ENCODE measurements at regions not wholly inside any gene's neighbourhood (a gene's known extent, or its start where the extent isn't known, plus 50 kb on each side); places are given as distances from the start of the nearest gene placed in this dataset.

DNA sequence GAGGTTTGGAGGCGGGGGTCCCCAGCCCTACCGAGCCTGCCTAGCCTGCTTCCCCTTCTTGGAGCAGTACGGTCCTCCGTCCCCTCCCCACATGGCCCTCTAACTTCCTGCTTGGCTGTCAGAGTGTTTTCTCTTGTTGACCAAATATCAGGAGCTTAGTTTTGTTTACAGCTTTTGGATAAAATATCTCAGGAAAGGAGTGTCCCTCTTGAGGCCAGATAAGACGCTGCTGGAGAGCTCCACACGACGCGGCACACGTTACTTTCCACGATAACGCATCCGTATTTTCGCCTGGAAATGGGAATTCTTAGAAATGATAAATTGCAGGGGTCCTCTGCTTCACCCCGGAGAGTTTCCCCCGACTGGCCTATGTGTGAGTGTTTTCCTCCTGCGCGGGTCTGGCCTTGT is 182.9 kb downstream of the MAF start:
- no peak for DNase-seq
- in situ Hi-C loops (cut with MboI; ENCODE audit: low pct_unique_long_range_greater_than_20kb, low sequenced_read_pairs), result no loop called here

DNA sequence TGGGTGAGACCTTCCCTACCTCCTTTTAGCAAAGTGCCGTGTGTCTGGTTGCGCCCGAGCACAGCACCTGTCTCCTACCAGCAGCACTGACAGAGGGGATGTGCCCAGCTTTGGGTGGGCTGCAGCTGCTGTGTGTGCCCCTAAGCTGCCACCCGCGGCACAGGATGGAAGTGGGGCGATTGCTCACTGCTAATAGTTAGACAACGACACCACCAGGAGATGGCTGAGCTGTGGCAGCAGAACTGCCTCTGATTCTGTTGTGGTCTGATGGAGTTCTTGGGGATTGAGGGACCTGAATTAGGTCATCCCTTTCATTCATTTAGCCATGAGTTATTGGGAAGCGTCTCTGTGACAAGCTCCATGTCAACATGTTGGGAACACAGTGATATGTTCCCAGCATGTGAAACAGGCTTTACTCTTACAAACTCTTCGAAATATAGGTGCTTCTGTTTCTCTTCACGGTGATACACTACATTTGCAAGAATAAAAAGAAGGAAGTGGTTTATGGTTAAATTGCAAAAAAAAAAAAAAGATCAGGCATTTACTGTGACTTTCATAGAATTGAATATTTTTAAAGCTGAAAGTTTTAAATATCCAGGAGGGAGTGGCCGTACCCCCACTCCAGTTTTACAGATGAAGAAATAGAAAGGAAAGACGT is 184.4 kb downstream of the MAF start:
- in situ Hi-C loops (cut with MboI; ENCODE audit: low pct_unique_long_range_greater_than_20kb, low sequenced_read_pairs), result no loop called here
- no peak for DNase-seq

DNA sequence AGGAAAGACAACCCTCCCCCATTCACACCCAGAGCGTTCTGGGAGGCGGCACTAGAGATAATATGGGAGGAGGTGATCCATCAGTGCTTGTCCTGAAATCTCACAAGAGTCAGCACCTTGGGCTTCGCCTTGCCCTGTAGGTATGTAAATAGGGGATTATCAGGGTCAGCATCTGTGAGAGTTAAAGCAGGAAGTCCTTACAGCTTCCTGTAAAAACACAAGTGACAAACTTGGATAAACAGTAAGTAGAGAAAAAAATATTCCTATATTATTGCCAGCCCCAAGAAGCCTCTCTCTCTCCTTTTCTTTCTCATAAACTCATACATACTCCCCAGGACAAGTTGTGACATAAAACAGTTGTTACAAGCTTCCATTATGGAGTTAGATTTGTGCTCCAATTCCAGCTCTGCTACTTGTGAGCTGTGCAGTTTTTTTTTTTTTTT is 187.7 kb downstream of the MAF start:
- in situ Hi-C loops (cut with MboI; ENCODE audit: low pct_unique_long_range_greater_than_20kb, low sequenced_read_pairs), result no loop called here
- peak; percentile 9 for DNase-seq

DNA sequence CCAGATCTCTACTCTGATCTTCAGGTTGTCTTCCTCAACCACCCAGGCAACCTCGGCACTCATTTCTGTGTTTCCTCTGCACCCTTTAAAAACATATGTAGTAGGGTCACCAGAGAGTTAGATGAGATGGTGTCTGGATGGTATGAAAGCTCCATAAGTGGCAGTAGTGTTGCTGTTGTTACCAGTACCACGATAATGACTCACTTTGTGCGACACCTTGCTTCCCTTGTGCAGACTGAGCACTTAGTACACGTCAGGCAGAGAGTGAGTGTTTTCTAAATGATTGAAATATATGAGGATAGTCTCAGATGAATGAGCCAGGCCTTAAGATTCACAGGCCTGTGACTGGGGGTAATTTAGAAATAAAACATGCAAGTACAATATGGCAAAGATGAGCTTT is 188.7 kb downstream of the MAF start:
- in situ Hi-C loops (cut with MboI; ENCODE audit: low pct_unique_long_range_greater_than_20kb, low sequenced_read_pairs), result no loop called here
- no peak for DNase-seq

DNA sequence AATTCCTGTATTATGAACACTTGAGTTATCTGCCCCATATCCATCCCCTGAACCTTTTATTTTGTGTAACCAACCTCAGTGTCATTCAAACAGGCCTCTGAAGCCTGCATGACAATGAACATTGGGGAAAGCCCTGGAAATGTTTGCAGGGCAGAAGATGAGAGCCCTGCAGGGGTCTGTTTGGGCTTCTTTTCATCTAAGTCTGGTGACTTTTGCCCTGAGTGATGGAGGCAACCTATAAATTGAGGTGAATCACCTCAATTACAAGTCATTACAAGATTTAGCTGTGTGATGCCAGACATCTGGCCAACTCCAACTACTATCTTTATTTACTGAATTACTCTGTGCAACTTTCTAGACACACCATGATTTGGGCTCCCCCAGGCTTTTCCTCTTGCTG is 189.2 kb downstream of the MAF start:
- in situ Hi-C loops (cut with MboI; ENCODE audit: low pct_unique_long_range_greater_than_20kb, low sequenced_read_pairs), result no loop called here
- no peak for DNase-seq

DNA sequence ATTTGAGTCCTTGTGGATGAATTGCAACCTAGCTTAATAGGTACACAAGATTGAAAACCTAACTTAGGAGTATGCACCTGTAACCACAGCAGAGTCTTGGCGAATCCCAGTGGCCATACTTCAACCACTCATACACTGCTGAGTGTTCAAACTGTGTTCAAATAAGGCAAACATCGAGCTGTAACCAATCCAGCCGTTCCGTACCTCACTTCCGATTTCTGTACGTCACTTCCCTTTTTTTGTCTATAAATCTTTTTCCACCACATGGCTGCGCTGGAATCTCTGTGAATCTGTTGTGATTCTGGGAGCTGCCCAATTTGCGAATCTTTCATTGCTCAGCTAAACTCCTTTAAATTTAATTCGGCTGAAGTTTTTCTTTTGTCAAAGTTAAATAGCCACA is 190.6 kb downstream of the MAF start:
- in situ Hi-C loops (cut with MboI; ENCODE audit: low pct_unique_long_range_greater_than_20kb, low sequenced_read_pairs), result no loop called here
- DNase-seq, result peak; percentile 45

DNA sequence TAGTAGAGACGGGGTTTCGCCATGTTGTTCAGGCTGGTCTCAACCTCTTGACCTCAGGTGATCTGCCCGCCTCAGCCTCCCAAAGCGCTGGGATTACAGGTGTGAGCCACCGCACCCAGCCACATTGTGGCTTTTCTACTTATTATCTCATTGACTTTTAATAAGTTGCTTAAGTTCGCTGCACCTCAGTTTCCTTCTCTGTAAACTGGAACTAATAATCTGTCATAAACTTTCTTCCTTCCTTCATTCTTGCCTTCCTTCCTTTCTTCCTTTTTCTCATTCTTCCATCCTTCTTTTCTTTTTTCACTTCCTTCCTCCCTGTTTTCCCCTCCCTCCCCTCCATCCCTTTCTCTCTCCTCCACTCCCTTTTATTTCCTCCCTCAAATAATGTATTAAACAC is 192.2 kb downstream of the MAF start:
- DNase-seq, result no peak
- in situ Hi-C loops (cut with MboI; ENCODE audit: low pct_unique_long_range_greater_than_20kb, low sequenced_read_pairs), result no loop called here

DNA sequence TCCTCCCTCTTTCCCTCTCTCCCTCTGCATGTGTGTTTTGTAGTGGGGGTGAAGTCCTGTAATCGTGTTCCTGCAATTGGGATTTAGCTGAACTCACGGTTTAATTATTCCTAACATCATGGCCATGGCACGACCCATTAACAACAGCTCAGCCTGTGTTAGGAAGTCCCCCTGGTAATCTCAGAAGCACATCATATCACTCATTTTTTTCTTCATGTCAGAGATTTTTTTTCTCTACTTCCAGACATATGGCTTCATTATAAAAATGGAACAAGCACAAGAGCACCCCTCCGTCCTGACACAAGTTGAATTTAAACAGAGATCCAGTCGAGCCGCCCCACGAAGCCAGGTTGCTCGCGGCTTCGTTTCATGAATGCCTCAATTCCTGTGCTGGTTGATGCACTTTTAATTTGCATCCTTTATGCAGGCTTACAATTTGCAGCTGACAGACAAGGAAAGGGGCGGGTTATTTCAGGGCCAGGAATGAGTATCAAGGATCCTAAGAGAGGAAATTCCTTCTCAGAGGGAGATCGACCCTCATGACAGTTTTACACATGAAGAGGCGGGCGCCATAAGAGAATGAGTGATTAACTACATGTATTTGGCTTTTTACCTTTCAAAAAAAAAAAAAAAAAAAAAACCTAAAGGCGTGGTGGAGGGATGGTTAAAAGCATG is 192.9 kb downstream of the MAF start:
- no peak for DNase-seq
- in situ Hi-C loops (cut with MboI; ENCODE audit: low pct_unique_long_range_greater_than_20kb, low sequenced_read_pairs), result no loop called here

DNA sequence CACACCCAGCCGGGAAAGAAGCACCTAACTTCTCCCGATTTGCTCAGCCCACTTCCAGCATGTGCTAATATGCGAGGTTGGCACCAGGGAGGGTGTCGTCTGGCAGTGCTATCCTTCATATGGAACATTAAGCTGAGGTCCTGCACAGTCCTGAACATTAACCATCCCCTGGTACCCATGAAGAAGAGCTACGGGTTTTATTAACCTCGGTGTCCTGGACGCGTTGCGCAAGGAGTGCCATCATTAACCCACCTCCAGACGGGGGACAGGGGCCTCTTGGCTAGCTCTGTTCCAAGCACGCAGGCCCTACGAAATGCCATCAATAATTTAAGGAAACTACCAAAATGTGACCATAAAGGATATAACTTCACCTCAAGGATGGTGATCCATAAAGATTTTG is 193.5 kb downstream of the MAF start:
- no peak for DNase-seq
- in situ Hi-C loops (cut with MboI; ENCODE audit: low pct_unique_long_range_greater_than_20kb, low sequenced_read_pairs), result no loop called here

DNA sequence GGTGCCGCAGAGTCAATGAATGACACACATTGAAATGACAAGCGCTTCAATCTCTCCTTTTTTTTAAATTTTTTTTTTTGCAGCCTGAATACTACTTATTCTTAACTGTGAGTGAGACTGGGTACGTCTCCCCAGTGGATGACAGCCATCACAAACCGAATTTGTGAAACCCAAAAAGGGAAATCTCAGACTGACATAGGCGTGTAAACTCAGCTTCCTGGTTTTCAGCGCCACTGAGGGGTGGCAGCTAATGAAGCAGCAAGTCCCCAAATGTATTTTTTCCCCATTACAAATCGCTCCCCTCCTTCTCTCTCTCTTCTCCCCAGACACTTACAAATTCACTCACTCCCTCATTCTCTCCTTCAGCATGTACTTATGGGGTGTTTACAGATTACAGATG is 196.0 kb downstream of the MAF start:
- no peak for DNase-seq
- in situ Hi-C loops (cut with MboI; ENCODE audit: low pct_unique_long_range_greater_than_20kb, low sequenced_read_pairs), result no loop called here

DNA sequence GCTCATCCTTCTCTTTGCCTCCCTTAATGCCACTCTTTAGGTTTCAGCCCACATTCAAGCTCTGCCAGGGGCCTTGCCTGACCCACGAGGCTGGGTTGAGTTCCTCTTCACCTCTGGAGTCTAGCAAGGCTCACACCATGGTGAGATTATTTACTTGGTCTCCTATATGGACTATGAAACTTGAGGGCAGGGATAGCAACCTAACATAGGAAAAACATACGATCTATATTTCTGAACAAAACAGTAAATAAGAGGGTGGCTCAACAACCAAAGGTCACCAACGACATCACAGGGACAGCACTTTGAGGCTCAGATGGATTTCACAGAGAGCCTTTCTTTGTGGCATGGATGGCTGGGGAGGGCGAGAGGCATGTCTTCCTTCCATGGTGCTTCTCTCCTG is 197.0 kb downstream of the MAF start:
- in situ Hi-C loops (cut with MboI; ENCODE audit: low pct_unique_long_range_greater_than_20kb, low sequenced_read_pairs), result no loop called here
- no peak for DNase-seq

DNA sequence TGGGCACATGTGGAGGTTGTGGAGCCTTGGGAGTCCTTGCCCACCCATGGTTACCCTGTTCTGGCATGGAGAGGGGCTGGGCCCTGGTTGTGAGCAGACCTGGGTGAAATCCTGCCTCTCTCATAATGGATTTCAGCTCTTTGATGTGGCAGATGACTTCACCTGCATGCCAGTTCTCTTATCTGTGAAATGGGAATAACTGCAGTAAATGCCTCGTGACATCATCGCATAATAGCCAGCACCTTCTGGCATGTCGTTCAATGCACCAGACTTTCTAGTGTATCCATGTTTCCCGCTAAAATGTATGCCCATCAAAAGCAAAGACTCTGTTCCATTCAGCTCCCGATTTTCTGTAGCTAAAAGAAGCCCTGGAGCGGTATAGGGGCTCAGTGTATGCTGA is 197.6 kb downstream of the MAF start:
- in situ Hi-C loops (cut with MboI; ENCODE audit: low pct_unique_long_range_greater_than_20kb, low sequenced_read_pairs), result no loop called here
- no peak for DNase-seq

DNA sequence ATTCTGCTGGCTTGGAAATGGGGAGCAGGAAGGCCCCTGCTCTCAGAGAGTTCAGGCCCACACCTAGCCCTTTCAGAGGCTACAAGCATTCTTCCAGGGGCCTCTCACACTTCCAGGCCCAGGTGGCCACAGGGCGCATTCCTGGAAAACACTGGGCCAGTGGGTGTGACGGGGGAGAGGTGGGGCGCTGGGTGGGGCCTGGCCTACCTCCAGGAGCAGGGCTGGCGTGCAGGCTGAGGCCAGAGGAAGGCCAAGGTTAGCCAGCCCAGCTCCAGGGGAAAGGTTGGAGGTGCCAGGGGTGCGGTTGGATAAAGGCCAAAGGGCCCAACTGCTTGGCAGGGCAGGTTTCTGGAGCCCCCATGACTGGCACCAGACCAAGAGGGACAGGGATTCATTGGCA is 198.2 kb downstream of the MAF start:
- in situ Hi-C loops (cut with MboI; ENCODE audit: low pct_unique_long_range_greater_than_20kb, low sequenced_read_pairs), result no loop called here
- no peak for DNase-seq

DNA sequence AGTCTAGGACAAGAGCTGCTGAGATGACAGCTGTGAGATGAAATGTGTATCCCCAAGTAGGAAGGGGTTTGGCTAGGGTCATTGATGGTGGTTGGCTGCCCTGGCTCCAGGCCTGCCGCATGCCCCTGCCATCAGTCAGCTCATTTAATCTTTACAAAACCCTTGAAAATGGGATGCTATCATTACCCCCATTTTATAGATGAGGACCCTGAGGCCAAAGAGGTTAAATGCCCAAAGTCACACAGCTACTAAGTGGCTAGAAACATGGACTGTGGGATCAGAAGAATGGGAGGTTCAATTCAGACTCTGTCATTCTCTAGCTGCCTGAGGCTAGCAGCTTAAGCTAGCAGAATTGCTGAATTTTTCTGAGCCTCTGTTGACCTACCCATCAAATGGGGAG is 198.8 kb downstream of the MAF start:
- in situ Hi-C loops (cut with MboI; ENCODE audit: low pct_unique_long_range_greater_than_20kb, low sequenced_read_pairs), result no loop called here
- no peak for DNase-seq

DNA sequence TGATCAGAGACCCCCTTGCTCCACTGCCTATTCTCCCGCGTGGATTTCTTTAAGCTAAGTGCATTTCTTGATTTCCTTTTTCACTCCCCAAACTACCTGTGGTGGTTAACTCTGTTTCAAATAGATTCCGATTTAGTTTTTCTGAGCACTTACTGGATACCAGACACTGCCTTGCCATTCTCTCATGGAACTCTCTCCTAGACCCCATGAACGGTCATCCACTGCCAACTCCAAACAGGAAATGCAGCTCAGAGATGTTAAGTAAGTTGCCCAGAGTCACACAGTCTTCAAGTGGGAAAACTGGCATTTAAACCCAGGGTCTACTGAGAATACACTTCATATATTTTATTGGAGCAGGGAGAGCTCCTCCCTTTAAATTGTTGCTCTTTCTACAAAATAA is 199.4 kb downstream of the MAF start:
- in situ Hi-C loops (cut with MboI; ENCODE audit: low pct_unique_long_range_greater_than_20kb, low sequenced_read_pairs), result no loop called here
- DNase-seq, result no peak

DNA sequence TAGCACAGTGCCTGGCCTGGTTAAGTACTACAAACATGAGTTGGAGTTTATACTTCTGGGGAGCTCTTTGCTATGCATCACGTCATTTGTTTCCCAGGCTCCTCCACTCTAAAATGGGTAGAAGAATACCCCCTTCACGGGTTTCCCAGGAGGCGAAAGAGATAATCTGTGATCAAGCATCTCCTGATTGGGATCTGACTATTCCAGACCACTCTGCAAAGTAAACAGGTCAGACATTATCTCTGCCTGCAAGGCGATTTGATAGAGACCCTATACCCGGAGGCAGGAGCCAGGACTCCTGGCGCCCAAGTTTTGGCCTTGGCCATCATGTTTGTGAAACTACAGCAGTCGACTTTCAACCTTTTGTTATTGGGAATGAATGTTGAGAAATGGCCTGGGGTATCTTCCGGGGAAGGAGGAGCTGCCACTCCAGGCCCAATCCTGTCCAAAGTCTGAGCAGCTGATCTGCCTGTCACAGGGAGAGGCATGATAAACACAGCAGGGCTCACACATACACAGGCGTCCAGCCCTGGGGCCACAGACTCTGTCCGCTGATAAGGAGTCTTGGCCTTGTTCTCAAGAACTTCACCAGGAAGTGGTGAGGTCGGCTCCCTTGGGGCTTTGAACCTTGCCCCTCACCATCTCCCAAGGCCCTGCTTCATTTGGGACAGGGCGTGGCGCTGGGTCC is 199.9 kb downstream of the MAF start:
- DNase-seq, result no peak
- in situ Hi-C loops (cut with MboI; ENCODE audit: low pct_unique_long_range_greater_than_20kb, low sequenced_read_pairs), result no loop called here

DNA sequence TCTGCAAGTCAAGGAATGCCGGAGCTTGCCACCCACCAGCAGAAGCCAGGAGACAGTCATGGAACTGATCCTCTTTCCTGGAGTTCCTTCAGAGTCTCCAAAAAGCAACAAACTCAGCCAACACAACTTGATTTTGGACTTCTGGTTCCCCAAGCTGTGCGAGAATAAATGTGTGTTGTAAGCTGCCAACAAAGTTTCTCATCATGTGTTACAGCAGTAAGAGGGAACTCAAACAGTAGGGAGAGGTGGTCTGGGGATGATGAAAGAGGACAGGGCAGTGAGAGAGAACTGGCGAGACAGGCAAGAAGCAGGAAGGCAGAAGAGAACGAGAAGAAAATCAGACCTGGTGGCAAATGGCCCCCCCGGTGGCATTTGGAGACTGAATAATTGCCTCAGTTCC is 204.9 kb downstream of the MAF start:
- in situ Hi-C loops (cut with MboI; ENCODE audit: low pct_unique_long_range_greater_than_20kb, low sequenced_read_pairs), result no loop called here
- no peak for DNase-seq

DNA sequence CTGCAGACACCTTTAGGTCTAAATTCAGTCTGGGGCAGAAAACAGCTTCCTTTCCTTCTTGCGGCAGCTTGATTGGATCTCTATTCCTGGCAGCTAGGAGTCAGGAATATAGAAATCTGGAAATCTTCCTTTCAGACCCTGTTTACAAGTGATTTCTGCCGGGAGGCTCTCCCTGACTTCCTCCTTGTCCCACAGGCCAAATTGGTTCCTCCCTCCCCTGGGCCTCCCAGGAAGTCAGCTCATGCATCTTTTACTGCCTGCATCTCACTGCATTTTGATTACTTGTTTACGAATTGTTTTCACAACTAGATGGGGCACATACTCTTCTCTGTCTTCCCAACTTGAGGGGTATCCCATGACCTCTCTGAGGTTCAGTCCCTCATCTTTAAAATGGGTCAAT is 206.3 kb downstream of the MAF start:
- no peak for DNase-seq
- in situ Hi-C loops (cut with MboI; ENCODE audit: low pct_unique_long_range_greater_than_20kb, low sequenced_read_pairs), result no loop called here

DNA sequence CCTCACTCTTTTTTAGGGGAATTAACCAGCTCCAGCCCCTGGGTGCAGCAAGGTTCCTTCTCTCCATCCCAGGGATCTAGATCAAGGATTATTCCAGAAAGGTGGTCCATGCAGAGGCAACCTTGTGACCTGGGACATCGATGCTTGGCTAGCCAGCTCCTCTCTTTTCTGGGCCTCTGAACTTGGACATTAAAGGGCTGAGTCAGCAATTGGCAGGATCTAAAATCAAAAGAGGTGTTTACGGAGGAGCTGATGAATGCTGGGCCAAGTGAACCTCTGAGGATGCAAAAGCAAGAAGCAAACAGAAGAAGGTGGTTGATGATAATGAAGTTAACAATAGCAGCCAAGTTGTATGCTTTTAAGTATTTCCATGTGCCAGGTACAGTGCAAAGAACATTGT is 207.0 kb downstream of the MAF start:
- in situ Hi-C loops (cut with MboI; ENCODE audit: low pct_unique_long_range_greater_than_20kb, low sequenced_read_pairs), result no loop called here
- no peak for DNase-seq

DNA sequence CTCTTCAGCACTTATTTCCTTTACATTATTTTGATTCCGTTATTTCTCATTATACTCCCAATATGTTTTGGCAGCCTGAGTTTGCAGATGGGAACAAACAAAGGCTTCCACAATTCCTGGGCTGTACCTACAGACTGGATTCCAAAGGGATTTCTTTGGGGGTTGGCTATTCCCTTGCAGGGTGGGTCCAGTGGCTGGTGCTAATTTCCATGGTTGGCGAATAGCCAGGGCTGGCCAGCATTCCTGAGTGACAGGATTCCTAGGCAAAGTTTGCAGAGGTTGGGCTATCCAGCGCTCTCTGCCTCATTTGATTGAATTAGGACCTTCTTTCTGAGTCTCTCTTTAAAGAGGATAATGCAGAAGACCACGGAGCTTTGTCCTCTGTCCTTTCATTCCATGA is 207.4 kb downstream of the MAF start:
- in situ Hi-C loops (cut with MboI; ENCODE audit: low pct_unique_long_range_greater_than_20kb, low sequenced_read_pairs), result no loop called here
- DNase-seq, result no peak

DNA sequence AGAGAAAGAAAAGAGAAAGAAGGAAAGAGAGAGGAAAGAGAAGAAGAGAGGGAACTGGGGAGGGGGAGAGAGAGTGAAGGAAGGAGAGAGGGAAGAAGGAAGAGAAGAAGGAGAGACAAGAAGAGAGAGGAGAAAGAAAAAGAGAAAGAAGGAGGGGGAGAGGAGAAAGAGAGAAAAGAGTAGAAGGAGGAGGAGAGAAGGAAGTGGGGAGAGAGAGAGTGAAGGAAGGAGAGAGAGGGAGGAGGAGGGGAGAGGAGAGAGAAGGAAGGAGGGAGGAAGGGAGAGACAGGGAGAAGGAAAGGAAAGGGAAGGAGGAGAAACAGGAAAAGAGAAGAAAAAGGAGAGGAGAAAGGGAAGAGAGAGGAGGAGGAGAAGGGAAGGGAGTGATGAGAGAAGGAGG is 208.5 kb downstream of the MAF start:
- no peak for DNase-seq
- in situ Hi-C loops (cut with MboI; ENCODE audit: low pct_unique_long_range_greater_than_20kb, low sequenced_read_pairs), result no loop called here
